GM21528 (cell line): ENCODE measurements at regions not wholly inside any gene's neighbourhood (a gene's known extent, or its start where the extent isn't known, plus 50 kb on each side); places are given as distances from the start of the nearest gene placed in this dataset.
"Not testable (repeated sequence)": the region's sequence is repeated elsewhere in the genome, so short reads cannot be mapped to it uniquely, and the experiment has no call there.

Source experiments
- ATAC-seq: cut with Tn5 transposase; IDR thresholded peaks from one replicate; pipeline ENCODE4 v1.9.1; 2021; ENCODE audit warnings: mild to moderate bottlenecking, moderate library complexity; ENCODE audit not compliant: unreplicated experiment, low FRiP score

DNA sequence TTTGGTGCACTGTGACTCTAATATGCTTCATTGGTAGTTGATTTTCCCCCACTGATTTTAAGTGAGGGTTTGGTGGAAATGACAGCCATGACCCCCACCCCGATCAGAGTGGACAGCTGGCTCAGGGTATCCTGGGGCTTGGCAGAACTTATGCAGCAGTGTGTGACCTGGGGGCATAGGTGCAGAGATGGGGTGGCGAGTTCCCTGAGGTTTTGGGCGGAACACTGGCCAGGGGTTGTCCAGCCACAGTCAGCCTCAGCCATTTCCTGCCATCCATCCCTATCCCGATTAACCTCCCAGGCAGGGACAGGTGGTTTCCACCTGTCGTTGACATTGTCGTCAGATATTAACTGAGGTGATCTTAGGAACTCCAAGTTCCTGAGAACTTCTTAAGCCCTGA is 155.8 kb upstream of the CHST15 start:
- ATAC-seq = no peak

DNA sequence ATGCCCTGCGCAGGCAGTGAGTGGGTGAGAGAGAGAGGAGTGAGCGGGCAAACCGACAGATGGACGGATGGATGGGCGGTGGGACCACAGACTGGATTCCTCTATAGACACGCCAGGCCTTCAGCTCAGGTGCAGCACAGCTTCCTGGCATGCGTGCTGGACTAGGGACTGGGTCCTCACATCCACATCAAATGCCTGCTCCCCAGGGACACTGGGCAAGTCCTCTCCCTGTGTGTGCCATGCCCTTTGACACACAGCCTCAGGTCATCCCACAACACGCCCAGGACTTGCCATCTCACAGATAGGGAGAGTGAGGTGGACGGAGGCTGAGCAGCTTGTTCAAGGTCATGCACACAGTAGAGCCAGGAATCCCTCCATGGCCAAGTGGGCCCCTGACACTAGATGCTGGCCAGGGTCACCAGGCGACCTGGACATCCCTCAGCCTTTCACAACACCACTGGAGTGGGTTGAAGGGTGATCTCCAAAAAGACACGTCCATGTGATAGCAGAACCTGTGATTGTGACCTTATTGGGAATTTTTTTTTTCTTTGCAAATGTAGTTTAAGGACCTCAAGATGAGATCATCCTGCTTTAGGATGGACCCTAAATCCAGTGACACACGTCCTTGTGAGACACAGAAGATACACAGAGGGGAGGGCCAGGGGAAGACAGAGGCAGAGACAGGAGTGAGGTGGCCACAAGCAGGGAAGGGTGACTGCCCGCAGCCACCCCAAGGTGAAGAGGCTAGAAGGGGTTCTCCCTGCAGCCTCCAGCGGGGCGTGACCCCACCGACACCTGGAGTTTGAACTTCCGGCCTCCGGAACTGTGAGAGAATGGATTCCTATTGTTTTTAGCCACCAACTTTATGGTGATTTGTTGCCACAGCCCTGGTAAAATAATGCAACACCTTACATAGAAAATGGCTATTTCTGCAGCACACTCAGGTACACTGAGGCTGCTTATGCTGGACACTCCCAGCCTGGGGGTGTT is 155.0 kb upstream of the CHST15 start:
- ATAC-seq = no peak

DNA sequence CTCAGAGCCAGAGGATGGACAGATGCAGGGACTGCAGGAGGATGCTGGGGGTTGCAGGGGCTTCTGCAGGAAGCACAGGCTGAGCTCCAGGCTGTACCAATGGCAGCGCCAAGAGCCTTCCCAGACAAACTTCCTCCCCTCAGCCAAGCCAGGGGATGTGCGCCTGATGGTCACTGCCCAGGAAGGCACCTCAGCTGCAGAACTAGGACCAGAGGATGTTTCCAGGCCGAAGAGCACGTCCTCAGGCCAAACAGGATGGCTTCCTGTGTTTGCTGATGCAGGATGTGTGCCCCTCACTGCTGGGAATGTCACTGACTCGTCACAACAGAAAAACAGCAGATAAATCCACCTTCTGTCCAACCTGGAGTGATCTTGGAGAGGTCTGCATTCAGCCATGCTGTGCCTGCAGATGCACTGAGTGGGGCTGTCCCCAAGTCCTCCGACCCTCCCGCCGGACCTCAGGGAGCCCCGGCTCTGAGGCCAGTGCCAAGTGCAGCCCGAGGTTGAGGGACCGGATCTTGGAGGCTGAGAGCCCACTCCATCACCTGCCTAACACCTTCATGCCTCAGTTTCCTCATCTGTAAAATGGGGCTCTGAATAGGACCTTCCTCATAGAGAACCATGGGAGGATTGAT is 152.5 kb upstream of the CHST15 start:
- no peak for ATAC-seq

GRCh38 chr10:124245191-124245590 is 151.8 kb upstream of the CHST15 start:
- ATAC-seq = no peak

DNA sequence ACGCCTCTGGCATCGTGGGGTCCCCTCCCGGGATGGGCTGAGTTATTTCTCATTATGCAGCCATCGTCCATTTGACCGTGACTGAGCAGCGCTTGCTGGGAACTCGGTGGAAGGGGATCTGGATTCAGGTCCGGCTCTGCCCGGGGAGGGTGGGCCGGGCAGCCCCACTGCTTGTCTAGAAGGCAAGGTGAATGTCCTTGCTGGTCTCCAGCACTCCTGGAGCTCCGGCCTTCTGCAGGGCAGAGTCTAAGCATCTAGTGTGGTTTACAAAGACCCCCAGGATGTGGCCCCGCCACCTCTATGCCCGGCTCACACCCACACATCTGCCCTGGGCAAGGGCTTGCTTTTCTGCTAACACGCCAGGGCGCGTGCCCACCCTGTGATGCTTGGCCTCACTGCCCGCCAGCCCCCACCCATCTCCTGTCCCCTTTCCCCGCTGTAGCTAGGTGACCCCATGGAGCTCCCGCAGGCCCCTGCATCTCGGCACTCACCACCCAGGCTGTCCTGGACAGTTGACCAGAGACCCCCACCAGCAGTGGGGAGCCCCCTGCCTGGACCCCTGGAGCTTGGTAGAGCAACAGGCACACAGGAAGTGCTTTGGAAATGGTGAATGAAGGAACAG is 151.0 kb upstream of the CHST15 start:
- no peak for ATAC-seq

DNA sequence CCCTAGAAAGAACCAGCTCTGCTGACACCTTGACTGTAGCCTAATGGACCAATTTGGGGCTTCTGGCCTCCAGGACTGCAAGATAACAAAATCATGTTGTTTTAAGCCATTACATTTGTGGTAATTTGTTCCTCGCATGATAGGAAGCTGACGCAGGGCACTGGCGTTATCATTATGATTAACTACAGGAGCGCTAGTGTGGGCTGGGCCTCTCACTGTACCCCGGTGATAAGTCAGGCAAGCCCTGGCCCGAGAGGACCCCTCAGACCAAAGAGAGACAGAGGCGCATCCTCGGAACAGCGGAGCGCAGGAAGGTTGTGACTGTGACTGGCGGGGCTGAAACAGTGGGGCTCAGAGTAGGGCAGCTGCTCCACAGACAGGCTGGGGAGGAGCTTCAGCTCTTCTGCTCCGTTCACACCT is 150.3 kb upstream of the CHST15 start:
- no peak for ATAC-seq

- no peak for ATAC-seq
Measured at GRCh38 chr10:124242791-124243190, 149.4 kb upstream of the CHST15 start.

GRCh38 chr10:124242365-124242764 is 149.0 kb upstream of the CHST15 start:
- ATAC-seq = no peak

GRCh38 chr10:124241510-124241909 is 148.1 kb upstream of the CHST15 start:
- not testable (repeated sequence) for ATAC-seq

GRCh38 chr10:124240839-124241291 is 147.5 kb upstream of the CHST15 start:
- no peak for ATAC-seq

- no peak for ATAC-seq
Measured at GRCh38 chr10:124239696-124240095, 146.3 kb upstream of the CHST15 start.

- ATAC-seq = no peak
Measured at GRCh38 chr10:124239134-124239533, 145.7 kb upstream of the CHST15 start.

DNA sequence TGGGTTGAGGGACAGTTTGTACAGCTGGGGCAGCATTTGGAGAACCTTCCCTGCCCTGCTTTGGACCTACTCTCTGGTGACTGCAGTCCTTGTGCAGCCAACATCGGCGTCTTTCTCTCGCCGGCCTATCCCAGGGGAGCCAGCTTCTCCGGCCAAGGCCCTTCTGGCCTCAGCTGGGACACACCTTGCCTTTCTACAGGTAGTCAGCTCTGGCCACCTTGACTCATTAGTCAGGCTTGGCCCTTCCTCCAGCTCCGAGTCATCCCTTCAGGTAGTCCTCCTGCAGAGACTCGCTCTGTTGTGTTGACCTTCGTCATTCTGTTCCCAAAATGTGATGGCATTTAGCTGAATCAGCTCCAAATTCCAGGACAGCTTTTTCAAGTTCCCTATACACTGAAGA is 145.0 kb upstream of the CHST15 start:
- no peak for ATAC-seq

GRCh38 chr10:124237282-124237961 is 144.0 kb upstream of the CHST15 start:
- ATAC-seq = no peak

DNA sequence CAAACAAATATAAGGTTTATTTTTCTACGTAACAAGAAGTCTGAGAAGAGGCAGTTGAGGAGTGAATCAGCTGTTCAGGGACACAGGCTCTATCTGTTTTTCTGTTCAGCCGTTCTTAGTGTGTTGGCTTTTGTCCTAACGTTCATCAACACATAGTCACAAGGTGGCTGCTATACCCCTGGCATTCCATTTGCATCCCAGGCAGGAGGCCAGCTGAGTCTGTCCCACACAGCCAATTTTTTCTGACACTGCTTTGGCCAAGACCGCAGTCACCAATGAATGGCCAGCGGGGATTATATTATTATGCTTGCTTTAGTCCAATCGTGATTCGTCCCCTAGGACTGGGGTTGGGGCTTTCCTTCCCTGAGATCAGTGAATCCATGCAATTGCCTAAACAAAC is 143.4 kb upstream of the CHST15 start:
- no peak for ATAC-seq

- ATAC-seq = no peak
Measured at GRCh38 chr10:124236136-124236535, 142.7 kb upstream of the CHST15 start.

DNA sequence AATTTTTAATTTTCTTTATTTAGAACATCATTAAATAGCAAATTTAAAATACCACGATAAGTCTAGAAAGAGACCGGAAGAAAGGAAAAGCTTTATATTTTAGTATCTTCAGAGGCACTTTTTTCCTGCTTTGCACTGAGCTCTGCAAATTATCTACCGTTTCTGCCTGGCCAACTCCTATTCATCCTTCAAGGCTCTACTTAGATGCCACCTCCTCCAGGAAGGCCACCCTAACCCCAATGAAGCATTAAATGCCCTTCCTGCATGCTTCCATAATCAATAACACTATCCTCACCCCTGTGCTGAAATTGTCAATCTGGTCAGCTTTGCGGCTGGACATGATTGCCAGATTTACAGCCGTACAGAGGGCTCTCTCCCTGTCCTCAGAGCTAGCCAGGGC is 141.8 kb upstream of the CHST15 start:
- ATAC-seq = no peak

- no peak for ATAC-seq
Measured at GRCh38 chr10:124233546-124234138, 140.2 kb upstream of the CHST15 start.

DNA sequence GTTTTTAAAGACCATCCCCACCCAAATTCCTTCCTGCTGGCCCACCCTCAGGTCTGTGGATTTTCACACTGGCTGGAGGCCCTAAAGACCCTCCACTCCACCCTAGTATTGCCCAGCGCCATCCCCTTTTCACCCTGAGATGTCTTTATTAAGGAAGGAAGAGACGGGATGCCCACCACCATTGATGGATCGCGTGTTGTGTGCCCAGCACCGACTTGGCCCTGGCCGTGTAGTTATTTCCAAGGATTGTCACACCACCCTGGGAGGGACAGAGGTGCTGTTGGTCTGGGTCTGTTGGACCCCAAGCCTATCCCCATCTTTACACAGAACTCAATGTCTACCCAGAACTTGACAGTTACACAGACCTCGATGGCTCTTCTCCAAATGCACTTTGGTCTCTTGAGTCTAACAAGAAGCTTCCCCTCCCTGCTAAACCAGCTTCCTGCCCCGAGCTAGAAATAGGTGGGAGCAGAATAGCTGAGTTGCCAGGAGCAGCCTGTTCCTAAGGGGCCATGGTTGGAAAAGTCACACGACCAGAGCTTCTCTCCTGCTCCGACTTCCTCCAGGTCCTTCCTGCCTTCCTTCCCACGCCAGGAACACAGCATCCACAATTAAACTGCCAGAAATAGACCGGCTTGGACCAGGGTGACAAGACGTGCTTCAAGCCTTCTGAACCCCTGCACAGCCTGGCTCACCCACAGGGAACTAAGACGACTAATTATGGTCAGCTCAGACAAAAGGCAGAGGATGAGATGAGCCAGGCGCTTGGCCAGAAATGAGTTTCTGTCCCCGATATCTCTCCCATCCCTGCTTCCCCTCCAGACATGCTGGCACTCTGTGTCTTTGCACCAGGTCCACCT is 139.5 kb upstream of the CHST15 start:
- ATAC-seq = no peak
